SK-N-SH (cell line): ENCODE measurements at regions not wholly inside any gene's neighbourhood (a gene's known extent, or its start where the extent isn't known, plus 50 kb on each side); places are given as distances from the start of the nearest gene placed in this dataset.

Experiments
- CHD2 ChIP-seq: fragments of 150-350 bp; IDR thresholded peaks from 2 replicates; pipeline ENCODE4 v1.6.1; 2018; ENCODE audit warnings: low read length; ENCODE audit not compliant: partially characterized antibody
- ELF1 ChIP-seq: IDR thresholded peaks from 2 replicates; pipeline ENCODE4 v1.4.0; 2012
- EP300 ChIP-seq, 2 experiments: IDR thresholded peaks; 2 replicates each; pipeline versions ENCODE4 v1.4.0 to v1.6.1; 2012; ENCODE audit warnings: borderline replicate concordance in 1 of 2, low read depth in 1 of 2, low read length in 1 of 2
- FOSL2 ChIP-seq: IDR thresholded peaks from 2 replicates; pipeline ENCODE4 v1.4.0; 2012; ENCODE audit warnings: low read depth, mild to moderate bottlenecking, moderate library complexity, borderline replicate concordance
- MAX ChIP-seq: IDR thresholded peaks from 2 replicates; pipeline ENCODE4 v1.4.0; 2012; ENCODE audit warnings: low read depth
- MEF2A ChIP-seq: IDR thresholded peaks from 2 replicates; pipeline ENCODE4 v1.4.0; 2012; ENCODE audit warnings: low read depth, borderline replicate concordance
- MXI1 ChIP-seq: IDR thresholded peaks from 2 replicates; pipeline ENCODE4 v1.6.1; 2012; ENCODE audit warnings: mild to moderate bottlenecking, low read depth, low read length, improper control_type of control experiment
- NFIC ChIP-seq: IDR thresholded peaks from 2 replicates; pipeline ENCODE4 v1.4.0; 2012; ENCODE audit warnings: borderline replicate concordance
- REST ChIP-seq: IDR thresholded peaks from 2 replicates; pipeline ENCODE4 v1.6.1; 2012; ENCODE audit warnings: mild to moderate bottlenecking, low read depth, low read length, moderate library complexity
- SMC3 ChIP-seq: IDR thresholded peaks from 2 replicates; pipeline ENCODE4 v1.6.1; 2012; ENCODE audit warnings: low read depth, low read length, improper control_type of control experiment
- TAF1 ChIP-seq: IDR thresholded peaks from 2 replicates; pipeline ENCODE4 v1.6.1; 2012; ENCODE audit warnings: low read depth, mild to moderate bottlenecking, low read length, moderate library complexity, borderline replicate concordance
- TCF12 ChIP-seq: IDR thresholded peaks from 2 replicates; pipeline ENCODE4 v1.4.0; 2012
- TEAD4 ChIP-seq: IDR thresholded peaks from 2 replicates; pipeline ENCODE4 v1.4.0; 2012; ENCODE audit warnings: mild to moderate bottlenecking, borderline replicate concordance; ENCODE audit not compliant: insufficient read depth
- USF2 ChIP-seq: fragments of 150-350 bp; IDR thresholded peaks from 2 replicates; pipeline ENCODE4 v1.6.1; 2017; ENCODE audit warnings: antibody characterized with exemption, low read length, low read depth, borderline replicate concordance
- YY1 ChIP-seq: IDR thresholded peaks from 2 replicates; pipeline ENCODE4 v1.4.0; 2012; ENCODE audit warnings: low read depth, mild to moderate bottlenecking
- TF ChIP-seq, protein P1 (sequence below): fragments of 150-350 bp; IDR thresholded peaks from 2 replicates; pipeline ENCODE4 v1.6.1; 2016; ENCODE audit warnings: mild to moderate bottlenecking, low read depth, low read length
- TF ChIP-seq, protein P2 (sequence below): fragments of 200-600 bp; sonication (generic); IDR thresholded peaks from 2 replicates; pipeline ENCODE4 v1.6.1; 2017; ENCODE audit warnings: antibody characterized with exemption, mild to moderate bottlenecking, moderate library complexity
- TF ChIP-seq, protein P3 (sequence below): IDR thresholded peaks from 2 replicates; pipeline ENCODE4 v1.4.0; 2012; ENCODE audit warnings: low read depth, borderline replicate concordance

GRCh38 chr2:37781028-37781427, 109.6 kb upstream of the CDC42EP3 start (continued):
- no peak; the same call in 1 of the 2 replicates for TF ChIP-seq TAF1
- TF ChIP-seq REST: no peak
- TF ChIP-seq USF2: no peak
- TF ChIP-seq MEF2A: peak; percentile 87; the same call in 1 of the 2 replicates
- TF ChIP-seq MXI1: no peak
- peak; percentile 96 for TF ChIP-seq TEAD4
- TF ChIP-seq, protein P1, sequence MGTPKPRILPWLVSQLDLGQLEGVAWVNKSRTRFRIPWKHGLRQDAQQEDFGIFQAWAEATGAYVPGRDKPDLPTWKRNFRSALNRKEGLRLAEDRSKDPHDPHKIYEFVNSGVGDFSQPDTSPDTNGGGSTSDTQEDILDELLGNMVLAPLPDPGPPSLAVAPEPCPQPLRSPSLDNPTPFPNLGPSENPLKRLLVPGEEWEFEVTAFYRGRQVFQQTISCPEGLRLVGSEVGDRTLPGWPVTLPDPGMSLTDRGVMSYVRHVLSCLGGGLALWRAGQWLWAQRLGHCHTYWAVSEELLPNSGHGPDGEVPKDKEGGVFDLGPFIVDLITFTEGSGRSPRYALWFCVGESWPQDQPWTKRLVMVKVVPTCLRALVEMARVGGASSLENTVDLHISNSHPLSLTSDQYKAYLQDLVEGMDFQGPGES: no peak
- no peak for TF ChIP-seq SMC3
- TF ChIP-seq FOSL2: peak; percentile 97
- TF ChIP-seq TCF12: peak; percentile 100
- peak; percentile 90 for TF ChIP-seq MAX
- TF ChIP-seq NFIC: peak; percentile 89
- peak; percentile 76 to 99 for TF ChIP-seq EP300 (IDR thresholded peaks at IDR 0.05; ENCODE audit: borderline replicate concordance in 1 of 2, low read depth in 1 of 2, low read length in 1 of 2)
- TF ChIP-seq CHD2: no peak
- TF ChIP-seq ELF1: no peak
- TF ChIP-seq, protein P2, sequence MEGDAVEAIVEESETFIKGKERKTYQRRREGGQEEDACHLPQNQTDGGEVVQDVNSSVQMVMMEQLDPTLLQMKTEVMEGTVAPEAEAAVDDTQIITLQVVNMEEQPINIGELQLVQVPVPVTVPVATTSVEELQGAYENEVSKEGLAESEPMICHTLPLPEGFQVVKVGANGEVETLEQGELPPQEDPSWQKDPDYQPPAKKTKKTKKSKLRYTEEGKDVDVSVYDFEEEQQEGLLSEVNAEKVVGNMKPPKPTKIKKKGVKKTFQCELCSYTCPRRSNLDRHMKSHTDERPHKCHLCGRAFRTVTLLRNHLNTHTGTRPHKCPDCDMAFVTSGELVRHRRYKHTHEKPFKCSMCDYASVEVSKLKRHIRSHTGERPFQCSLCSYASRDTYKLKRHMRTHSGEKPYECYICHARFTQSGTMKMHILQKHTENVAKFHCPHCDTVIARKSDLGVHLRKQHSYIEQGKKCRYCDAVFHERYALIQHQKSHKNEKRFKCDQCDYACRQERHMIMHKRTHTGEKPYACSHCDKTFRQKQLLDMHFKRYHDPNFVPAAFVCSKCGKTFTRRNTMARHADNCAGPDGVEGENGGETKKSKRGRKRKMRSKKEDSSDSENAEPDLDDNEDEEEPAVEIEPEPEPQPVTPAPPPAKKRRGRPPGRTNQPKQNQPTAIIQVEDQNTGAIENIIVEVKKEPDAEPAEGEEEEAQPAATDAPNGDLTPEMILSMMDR: no peak
- TF ChIP-seq YY1: 0 out of 2 replicates have a peak, but pooled peaks have one; percentile 31
- TF ChIP-seq, protein P3, sequence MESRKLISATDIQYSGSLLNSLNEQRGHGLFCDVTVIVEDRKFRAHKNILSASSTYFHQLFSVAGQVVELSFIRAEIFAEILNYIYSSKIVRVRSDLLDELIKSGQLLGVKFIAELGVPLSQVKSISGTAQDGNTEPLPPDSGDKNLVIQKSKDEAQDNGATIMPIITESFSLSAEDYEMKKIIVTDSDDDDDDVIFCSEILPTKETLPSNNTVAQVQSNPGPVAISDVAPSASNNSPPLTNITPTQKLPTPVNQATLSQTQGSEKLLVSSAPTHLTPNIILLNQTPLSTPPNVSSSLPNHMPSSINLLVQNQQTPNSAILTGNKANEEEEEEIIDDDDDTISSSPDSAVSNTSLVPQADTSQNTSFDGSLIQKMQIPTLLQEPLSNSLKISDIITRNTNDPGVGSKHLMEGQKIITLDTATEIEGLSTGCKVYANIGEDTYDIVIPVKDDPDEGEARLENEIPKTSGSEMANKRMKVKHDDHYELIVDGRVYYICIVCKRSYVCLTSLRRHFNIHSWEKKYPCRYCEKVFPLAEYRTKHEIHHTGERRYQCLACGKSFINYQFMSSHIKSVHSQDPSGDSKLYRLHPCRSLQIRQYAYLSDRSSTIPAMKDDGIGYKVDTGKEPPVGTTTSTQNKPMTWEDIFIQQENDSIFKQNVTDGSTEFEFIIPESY: peak; percentile 82; the same call in 1 of the 2 replicates
